ENCODE measurements at regions not wholly inside any gene's neighbourhood (a gene's known extent, or its start where the extent isn't known, plus 50 kb on each side); places are given as distances from the start of the nearest gene placed in this dataset.

DNA sequence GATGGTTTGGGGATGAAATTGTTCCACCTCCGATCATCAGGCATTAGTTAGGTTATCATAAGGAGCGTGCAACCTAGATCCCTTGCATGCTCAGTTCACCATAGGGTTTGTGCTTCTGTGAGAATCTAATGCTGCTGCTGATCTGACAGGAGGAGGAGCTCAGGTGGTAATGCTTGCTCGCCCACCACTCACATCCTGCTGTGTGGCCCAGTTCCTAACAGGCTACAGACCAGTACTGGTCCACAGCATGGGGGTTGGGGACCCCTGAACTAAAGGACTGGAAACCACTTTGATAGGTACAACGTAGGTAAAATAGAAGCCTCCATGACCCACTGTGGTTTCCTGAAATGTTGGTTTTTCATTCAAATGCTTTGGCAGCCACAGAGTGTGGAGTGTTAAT is 109.3 kb upstream of the PROKR2 start:
- no peaks in the 10 kb centered on the region for H3K9me3 ChIP-seq (ENCODE audit: low read depth, low read length, poor library complexity, severe bottlenecking)
- ChIA-PET POLR2A (ENCODE audit: low non-redundant PET) (no interaction called here), CTCF (no interaction called here)
- no peak overlapping the region for H3K27ac ChIP-seq (ENCODE audit: low read depth, low read length, poor library complexity, severe bottlenecking)
- intact Hi-C loops (cut with micrococcal nuclease; ENCODE audit: unreplicated experiment), result no loop called here
- no peak for DNase-seq (ENCODE audit: low spot score)
- H3K4me1 ChIP-seq (ENCODE audit: insufficient read depth, low read length, poor library complexity, severe bottlenecking), result no peaks in the 10 kb centered on the region
- no peaks in the 10 kb centered on the region for H3K36me3 ChIP-seq (ENCODE audit: insufficient read depth, low read length, poor library complexity, severe bottlenecking)
- TF ChIP-seq, protein P1, sequence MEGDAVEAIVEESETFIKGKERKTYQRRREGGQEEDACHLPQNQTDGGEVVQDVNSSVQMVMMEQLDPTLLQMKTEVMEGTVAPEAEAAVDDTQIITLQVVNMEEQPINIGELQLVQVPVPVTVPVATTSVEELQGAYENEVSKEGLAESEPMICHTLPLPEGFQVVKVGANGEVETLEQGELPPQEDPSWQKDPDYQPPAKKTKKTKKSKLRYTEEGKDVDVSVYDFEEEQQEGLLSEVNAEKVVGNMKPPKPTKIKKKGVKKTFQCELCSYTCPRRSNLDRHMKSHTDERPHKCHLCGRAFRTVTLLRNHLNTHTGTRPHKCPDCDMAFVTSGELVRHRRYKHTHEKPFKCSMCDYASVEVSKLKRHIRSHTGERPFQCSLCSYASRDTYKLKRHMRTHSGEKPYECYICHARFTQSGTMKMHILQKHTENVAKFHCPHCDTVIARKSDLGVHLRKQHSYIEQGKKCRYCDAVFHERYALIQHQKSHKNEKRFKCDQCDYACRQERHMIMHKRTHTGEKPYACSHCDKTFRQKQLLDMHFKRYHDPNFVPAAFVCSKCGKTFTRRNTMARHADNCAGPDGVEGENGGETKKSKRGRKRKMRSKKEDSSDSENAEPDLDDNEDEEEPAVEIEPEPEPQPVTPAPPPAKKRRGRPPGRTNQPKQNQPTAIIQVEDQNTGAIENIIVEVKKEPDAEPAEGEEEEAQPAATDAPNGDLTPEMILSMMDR (conservative IDR thresholded peaks at IDR 0.05; ENCODE audit: low read depth, low read length), result no peak
- no peak for TF ChIP-seq EZH2 (IDR thresholded peaks at IDR 0.05; ENCODE audit: borderline replicate concordance, low read depth, low read length, poor library complexity, severe bottlenecking)
- peaks cover 70% of the 10 kb centered on the region for H3K27me3 ChIP-seq (replicated peaks; ENCODE audit: insufficient read depth, low read depth, low read length, poor library complexity)
- no TSS peak for BruUV-seq (replicated peaks)
- no peak overlapping the region for H3K4me3 ChIP-seq (ENCODE audit: low read depth, low read length, poor library complexity, severe bottlenecking)

DNA sequence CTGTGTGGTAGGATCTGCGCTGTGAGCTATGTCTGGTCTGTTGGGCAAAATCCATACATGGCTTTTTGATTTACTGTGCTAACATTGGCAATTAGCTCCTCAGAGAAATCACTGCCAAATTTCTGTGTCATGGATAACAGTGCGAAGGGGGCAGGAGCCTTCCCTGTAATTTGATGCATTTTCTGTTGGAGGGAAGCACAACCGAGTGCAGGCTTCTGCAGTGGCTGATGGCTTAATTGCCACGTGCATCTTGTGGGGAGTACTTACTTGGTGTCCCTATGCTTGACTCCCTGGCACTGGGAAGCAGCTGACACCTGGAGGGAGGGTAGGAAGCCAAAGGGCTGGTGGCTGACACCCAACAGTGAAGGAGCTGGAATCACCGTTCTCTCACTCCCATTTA is 99.3 kb upstream of the PROKR2 start:
- POLR2A ChIA-PET (ENCODE audit: low non-redundant PET), result no interaction called here
- TF ChIP-seq EZH2 (IDR thresholded peaks at IDR 0.05; ENCODE audit: borderline replicate concordance, low read depth, low read length, poor library complexity, severe bottlenecking), result no peak
- TF ChIP-seq, protein P1 (conservative IDR thresholded peaks at IDR 0.05; ENCODE audit: low read depth, low read length), result no peak
- peaks cover 26% of the 10 kb centered on the region for H3K27me3 ChIP-seq (replicated peaks; ENCODE audit: insufficient read depth, low read depth, low read length, poor library complexity)
- CTCF ChIA-PET, result no interaction called here
- H3K4me3 ChIP-seq (ENCODE audit: low read depth, low read length, poor library complexity, severe bottlenecking), result no peak overlapping the region
- DNase-seq (ENCODE audit: low spot score), result no peak
- H3K27ac ChIP-seq (ENCODE audit: low read depth, low read length, poor library complexity, severe bottlenecking), result no peak overlapping the region
- no peaks in the 10 kb centered on the region for H3K4me1 ChIP-seq (ENCODE audit: insufficient read depth, low read length, poor library complexity, severe bottlenecking)
- H3K36me3 ChIP-seq (ENCODE audit: insufficient read depth, low read length, poor library complexity, severe bottlenecking), result no peaks in the 10 kb centered on the region
- intact Hi-C loops (cut with micrococcal nuclease; ENCODE audit: unreplicated experiment), result no loop called here
- H3K9me3 ChIP-seq (ENCODE audit: low read depth, low read length, poor library complexity, severe bottlenecking), result no peaks in the 10 kb centered on the region
- no TSS peak for BruUV-seq (replicated peaks)

DNA sequence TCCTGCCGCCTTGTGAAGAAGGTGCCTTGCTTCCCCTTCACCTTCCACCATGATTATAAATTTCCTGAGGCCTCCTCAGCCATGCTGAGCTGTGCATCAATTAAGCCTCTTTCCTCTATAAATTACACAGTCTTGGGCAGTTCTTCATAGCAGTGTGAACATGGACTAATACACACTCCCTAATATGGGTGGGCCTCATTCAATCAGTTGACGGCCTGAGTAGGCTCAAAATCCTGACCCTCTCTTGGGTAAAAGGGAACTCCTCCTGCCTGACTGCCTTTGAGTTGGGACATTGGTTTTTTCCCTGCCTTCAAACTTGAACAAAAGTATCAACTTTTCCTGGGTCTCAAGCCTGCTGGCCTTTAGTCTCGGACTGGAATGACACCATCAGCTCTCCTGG is 96.6 kb upstream of the PROKR2 start:
- Histone ChIP-seq H3K27me3 (replicated peaks; ENCODE audit: insufficient read depth, low read depth, low read length, poor library complexity) (peaks cover 51% of the 10 kb centered on the region), H3K36me3 (ENCODE audit: insufficient read depth, low read length, poor library complexity, severe bottlenecking) (no peaks in the 10 kb centered on the region), H3K4me3 (ENCODE audit: low read depth, low read length, poor library complexity, severe bottlenecking) (no peak overlapping the region), H3K9me3 (ENCODE audit: low read depth, low read length, poor library complexity, severe bottlenecking) (no peaks in the 10 kb centered on the region), H3K27ac (ENCODE audit: low read depth, low read length, poor library complexity, severe bottlenecking) (no peak overlapping the region), H3K4me1 (ENCODE audit: insufficient read depth, low read length, poor library complexity, severe bottlenecking) (no peaks in the 10 kb centered on the region)
- intact Hi-C loops (cut with micrococcal nuclease; ENCODE audit: unreplicated experiment), result no loop called here
- no peak for TF ChIP-seq EZH2 (IDR thresholded peaks at IDR 0.05; ENCODE audit: borderline replicate concordance, low read depth, low read length, poor library complexity, severe bottlenecking)
- TF ChIP-seq, protein P1 (conservative IDR thresholded peaks at IDR 0.05; ENCODE audit: low read depth, low read length), result no peak
- DNase-seq (ENCODE audit: low spot score), result no peak
- CTCF ChIA-PET, result no interaction called here
- POLR2A ChIA-PET (ENCODE audit: low non-redundant PET), result no interaction called here
- no TSS peak for BruUV-seq (replicated peaks)

Measured in A673 (cell line).